GM19463 (cell line): ENCODE measurements at regions not wholly inside any gene's neighbourhood (a gene's known extent, or its start where the extent isn't known, plus 50 kb on each side); places are given as distances from the start of the nearest gene placed in this dataset.
"Not testable (repeated sequence)": the region's sequence is repeated elsewhere in the genome, so short reads cannot be mapped to it uniquely, and the experiment has no call there.

Experiments
- ATAC-seq: cut with Tn5 transposase; IDR thresholded peaks from one replicate; pipeline ENCODE4 v1.9.1; 2021; ENCODE audit warnings: mild to moderate bottlenecking, moderate library complexity; ENCODE audit not compliant: unreplicated experiment

- ATAC-seq = no peak
Observed at GRCh38 chr5:2537378-2538145, 213.9 kb downstream of the IRX2 start.

GRCh38 chr5:2536632-2537377, 214.7 kb downstream of the IRX2 start:
- no peak for ATAC-seq

- no peak for ATAC-seq
Observed at GRCh38 chr5:2534970-2535369, 216.5 kb downstream of the IRX2 start.

DNA sequence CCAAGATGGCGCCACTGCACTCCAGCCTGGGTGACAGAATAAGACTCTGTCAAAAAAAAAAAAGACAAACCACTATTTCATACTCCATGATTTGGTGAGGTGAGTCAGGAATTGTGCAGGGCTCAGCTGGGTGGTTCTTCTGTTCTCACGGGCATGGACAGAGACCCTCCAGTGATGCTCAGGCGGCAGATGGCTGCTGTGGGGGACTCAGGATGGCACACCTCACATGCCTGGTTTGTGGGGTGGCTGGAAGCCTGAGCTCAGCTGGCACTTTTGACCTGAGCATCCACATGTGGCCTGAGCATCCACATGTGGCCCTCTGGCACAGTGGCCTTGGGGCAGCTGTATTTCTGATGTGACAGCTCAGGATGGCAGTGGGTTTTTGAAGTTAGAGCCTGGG, 217.2 kb downstream of the IRX2 start:
- ATAC-seq = no peak

DNA sequence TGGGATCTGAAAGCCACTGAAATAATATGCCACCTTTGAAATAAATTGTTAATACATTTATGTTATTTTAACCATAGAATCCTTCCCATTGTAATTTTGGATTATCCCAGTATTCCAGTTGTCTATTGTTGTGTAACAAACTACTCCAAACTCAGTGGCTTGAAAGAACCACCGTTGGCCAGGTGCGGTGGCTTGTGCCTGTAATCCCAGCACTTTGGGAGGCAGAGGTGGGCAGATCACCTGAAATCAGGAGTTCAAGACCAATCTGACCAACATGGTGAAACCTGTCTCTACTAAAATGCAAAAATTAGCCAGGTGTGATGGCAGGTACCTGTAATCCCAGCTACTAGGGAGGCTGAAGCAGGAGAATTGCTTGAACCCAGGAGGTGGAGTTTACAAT, 217.6 kb downstream of the IRX2 start:
- ATAC-seq = not testable (repeated sequence)

DNA sequence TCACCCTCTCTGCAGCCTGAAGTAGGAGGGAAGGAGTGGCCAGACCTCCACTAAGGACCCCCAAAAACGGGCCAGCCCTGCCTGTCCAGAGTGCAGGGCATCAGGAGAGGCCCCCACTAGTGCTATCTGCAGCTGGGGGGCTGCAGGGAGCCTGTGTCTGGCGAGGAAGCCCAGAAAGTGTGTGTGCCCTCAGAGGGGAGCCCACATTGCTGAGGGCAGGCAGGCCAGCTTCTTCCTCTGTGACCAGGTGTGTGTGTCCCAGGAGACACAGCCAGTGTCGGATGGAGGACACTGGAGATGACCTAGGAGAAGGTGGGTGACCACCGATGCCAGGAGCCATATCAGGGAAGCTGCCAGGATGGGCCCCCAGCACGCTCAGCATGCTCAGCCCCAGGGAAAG, 218.7 kb downstream of the IRX2 start:
- no peak for ATAC-seq

- no peak for ATAC-seq
Observed at GRCh38 chr5:2531318-2531717, 220.2 kb downstream of the IRX2 start.

GRCh38 chr5:2530609-2531008, 220.9 kb downstream of the IRX2 start:
- ATAC-seq = no peak

GRCh38 chr5:2529371-2530092, 221.9 kb downstream of the IRX2 start:
- ATAC-seq = no peak

DNA sequence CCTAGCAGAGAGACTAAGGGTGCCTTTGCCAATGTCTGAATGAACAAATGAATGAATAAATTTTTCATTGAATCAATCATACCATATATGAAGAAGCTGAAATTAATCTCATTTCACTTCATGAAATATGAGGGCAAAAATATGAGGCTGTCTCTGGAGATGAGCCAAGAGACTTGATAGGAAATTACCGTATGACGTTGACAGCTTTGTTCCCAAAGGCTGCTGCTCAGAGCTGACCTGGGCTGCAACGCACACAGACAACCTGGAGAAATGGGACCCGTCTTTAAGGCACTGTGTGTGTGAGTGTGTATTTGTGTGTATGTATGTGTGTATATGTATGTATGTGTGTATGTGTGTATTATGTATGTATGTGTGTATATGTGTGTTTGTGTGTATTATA, 226.1 kb downstream of the IRX2 start:
- ATAC-seq = no peak

DNA sequence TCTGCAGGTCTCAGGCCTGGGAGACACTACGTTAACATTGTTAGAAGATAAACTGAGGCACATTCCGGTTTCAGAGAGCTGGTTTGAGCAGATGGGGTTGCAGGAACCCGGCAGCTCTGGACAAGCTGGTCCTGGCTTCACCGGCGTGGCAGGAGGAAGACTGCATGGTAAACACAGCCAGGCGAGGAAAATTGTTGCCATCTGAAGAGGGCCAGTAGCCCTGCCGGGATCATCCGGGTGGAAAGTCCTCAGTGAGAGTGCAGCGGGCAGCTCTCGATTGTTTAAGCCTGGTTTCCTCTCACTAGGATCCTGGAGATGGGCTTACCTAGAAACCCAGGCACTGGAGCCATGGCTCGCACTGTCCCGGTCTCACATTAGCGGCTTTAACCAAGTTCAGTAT, 226.9 kb downstream of the IRX2 start:
- no peak for ATAC-seq

DNA sequence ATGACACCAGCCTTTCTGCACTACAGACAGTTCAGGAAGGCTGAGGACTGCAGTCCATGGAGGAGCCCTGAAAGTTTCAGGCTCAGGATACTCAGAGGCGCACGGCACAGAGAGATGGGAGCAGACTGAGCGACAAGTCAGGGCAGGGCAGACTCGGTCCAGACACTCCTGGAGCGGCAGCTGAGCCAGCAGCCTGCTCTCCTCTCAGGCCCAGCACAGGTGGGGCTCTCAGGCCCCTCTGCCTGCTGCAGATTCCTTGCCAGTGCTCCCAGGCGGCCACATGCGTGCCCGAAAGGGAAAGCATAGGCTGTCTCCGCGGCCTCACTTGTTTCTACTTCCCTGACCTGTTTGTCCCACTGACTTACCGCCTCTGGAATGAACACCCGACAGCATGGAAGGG, 228.3 kb downstream of the IRX2 start:
- no peak for ATAC-seq

- ATAC-seq = no peak
Observed at GRCh38 chr5:2522372-2522771, 229.1 kb downstream of the IRX2 start.

GRCh38 chr5:2519153-2519552, 232.3 kb downstream of the IRX2 start:
- ATAC-seq = no peak

- ATAC-seq = no peak
Observed at GRCh38 chr5:2517451-2517850, 234.0 kb downstream of the IRX2 start.

DNA sequence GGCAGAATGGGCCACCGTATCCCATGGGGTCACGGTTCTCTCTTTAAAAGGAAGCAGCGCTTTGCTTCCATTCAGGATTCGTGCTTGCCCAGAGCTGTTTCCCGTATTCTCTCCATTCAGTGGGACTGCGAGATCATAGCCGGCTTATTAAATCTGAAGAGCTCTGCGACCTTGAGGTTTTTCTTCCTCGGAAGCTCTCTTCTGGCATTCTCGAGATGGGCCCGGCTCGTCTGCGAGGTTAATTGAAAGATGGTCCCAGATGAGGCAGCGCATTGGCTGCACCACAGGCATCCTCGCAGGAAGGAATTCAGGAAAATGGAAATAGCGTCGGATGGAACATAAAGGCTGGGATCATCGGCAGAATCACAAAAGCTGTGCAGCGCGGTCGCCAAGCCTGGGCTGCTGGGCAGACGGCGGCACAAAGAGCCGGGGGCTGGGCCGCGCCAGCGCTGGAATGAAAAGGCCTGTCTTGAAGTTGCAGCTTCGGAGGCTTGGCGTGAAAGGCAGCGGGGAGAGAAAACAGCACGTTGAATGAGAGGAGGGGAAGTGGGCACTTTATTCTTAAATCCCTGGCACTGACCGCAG, 236.2 kb downstream of the IRX2 start:
- ATAC-seq = no peak

DNA sequence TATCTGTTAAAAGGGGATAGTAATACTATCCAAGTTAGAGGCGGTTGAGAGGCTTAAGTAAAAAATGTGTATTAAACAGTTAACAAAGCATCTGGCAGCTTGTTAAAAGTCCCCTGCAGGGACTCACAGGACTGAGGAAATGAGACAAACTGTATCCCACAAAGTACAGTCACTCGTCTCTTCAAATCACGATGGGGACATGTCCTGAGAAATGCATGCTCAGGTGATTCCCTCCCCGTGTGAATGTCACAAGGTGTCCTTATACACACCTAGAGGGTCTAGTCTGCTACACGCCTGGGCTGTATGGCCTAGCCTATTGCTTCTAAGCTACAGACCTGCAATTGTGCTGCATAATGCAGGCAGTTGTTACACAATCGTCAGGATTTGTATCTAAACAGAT, 237.0 kb downstream of the IRX2 start:
- no peak for ATAC-seq

- ATAC-seq = no peak
Observed at GRCh38 chr5:2511706-2512105, 239.8 kb downstream of the IRX2 start.

DNA sequence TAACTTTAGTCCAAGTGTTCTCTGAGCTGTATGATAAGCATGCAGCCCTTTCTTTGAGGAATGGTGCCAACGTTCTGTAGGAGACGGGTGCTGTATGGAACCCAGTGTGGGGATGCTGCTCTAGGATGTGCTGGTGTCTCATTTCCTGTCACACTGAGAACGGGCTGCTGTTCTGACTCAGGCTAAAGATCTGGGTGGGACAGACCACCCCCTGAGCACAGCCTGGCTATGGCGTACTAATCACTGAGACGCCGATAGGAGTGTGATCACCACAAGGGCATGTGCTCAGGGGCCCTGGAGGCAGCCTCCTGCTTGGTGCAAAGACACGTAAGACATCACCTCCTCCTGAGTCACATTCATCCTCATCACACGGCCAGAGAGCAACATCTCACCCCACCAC, 240.4 kb downstream of the IRX2 start:
- ATAC-seq = no peak

- ATAC-seq = no peak
Observed at GRCh38 chr5:2509527-2509926, 241.9 kb downstream of the IRX2 start.

GRCh38 chr5:2508514-2508913, 243.0 kb downstream of the IRX2 start:
- no peak for ATAC-seq
